GM18909 (cell line): ENCODE measurements at regions not wholly inside any gene's neighbourhood (a gene's known extent, or its start where the extent isn't known, plus 50 kb on each side); places are given as distances from the start of the nearest gene placed in this dataset.
"Not testable (repeated sequence)": the region's sequence is repeated elsewhere in the genome, so short reads cannot be mapped to it uniquely, and the experiment has no call there.

Experiments
- ATAC-seq: cut with Tn5 transposase; IDR thresholded peaks from one replicate; pipeline ENCODE4 v1.9.1; 2021; ENCODE audit warnings: mild to moderate bottlenecking; ENCODE audit not compliant: unreplicated experiment, poor library complexity

DNA sequence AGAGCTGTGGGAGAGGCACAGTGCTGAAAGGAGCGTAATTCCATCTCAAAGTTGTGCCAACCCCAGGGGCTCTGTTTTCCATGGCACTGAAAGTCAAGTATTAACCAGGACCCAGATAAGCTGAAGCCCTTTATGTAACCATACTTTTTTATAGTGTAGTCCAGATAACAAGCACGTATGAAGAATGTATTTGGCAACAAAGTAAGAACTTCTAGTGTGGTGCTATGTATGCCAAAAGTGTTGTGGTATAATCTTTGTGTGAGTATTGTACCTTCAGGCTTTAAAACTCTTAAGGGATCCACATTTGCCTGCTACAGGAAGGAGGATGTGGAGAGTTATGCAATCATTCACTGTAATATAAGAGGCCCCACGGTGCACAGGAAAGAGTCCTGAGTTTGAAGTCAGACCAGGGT lies 129.4 kb downstream of the IBTK start:
- ATAC-seq, result no peak

GRCh38 chr6:82114748-82115147 lies 132.8 kb downstream of the IBTK start:
- ATAC-seq, result no peak

GRCh38 chr6:82113231-82113630 lies 134.3 kb downstream of the IBTK start:
- ATAC-seq, result no peak

DNA sequence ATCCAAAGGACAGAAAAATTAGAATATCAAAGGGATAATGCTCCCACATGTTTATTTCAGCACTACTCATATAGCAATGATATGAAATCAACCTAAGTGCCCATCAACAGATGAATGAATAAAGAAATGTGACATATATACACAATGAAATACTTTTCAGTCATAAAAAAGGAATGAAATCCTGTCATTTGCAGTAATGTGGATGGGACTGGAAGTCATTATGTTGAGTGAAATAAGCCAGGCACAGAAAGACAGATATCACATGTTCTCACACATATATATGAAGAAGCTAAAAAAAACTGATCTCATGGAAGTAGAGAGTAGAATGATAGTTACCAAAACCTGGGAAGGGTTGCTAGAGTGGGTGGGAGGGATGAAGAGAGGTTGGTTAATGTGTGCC lies 135.7 kb downstream of the IBTK start:
- ATAC-seq, result no peak

DNA sequence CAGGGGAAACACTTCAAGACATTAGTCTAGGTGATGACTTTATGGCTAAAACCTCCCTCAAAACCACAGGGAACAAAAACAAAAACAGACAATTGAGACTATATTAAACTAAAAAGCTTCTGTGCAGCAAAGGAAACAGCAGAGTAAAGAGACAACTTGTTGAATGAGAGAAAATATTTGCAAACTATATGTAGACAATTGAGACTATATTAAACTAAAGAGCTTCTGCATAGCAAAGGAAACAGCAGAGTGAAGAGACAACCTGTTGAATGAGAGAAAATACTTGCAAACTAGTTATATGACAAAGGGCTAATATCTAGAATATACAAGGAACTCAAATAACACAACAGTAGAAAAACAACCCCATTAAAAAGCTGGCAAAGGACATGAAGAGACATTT lies 136.4 kb downstream of the IBTK start:
- no peak for ATAC-seq

- not testable (repeated sequence) for ATAC-seq
Measured at GRCh38 chr6:82103171-82103570, 144.4 kb downstream of the IBTK start.

- not testable (repeated sequence) for ATAC-seq
Measured at GRCh38 chr6:82101374-82102114, 146.0 kb downstream of the IBTK start.

- not testable (repeated sequence) for ATAC-seq
Measured at GRCh38 chr6:82100763-82101162, 146.8 kb downstream of the IBTK start.

GRCh38 chr6:82097676-82098075 lies 149.9 kb downstream of the IBTK start:
- no peak for ATAC-seq

- no peak for ATAC-seq
Measured at GRCh38 chr6:82095091-82095490, 152.5 kb downstream of the IBTK start.

DNA sequence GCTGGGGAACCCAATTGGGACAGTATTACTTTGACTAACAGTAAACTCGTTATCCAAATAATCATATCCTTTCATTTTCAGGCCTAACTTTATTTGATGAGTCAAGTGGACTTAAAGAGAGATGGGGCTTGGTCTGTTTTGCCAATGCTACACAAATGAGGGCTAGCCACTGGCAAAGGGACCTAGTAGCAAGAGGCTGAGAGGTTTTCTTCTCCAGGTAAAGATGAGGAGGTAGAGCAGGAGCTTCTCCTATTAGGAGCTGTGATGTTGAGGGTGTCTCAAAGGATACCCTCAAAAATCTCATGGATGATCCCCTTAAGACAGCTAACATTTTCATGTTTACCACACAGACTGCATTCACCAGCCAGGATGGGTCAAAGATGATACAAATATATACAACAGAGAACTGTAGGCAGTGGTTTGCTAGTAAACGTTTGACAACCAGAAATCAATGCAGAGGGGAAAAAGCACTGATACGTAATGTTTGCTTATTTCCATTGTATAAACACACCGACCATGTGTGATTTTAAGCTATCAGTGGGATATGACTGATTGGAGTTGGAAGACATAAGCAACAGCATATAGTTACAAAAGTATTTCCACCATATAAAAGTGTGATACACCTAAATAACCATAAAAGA lies 153.3 kb downstream of the IBTK start:
- ATAC-seq, result no peak

DNA sequence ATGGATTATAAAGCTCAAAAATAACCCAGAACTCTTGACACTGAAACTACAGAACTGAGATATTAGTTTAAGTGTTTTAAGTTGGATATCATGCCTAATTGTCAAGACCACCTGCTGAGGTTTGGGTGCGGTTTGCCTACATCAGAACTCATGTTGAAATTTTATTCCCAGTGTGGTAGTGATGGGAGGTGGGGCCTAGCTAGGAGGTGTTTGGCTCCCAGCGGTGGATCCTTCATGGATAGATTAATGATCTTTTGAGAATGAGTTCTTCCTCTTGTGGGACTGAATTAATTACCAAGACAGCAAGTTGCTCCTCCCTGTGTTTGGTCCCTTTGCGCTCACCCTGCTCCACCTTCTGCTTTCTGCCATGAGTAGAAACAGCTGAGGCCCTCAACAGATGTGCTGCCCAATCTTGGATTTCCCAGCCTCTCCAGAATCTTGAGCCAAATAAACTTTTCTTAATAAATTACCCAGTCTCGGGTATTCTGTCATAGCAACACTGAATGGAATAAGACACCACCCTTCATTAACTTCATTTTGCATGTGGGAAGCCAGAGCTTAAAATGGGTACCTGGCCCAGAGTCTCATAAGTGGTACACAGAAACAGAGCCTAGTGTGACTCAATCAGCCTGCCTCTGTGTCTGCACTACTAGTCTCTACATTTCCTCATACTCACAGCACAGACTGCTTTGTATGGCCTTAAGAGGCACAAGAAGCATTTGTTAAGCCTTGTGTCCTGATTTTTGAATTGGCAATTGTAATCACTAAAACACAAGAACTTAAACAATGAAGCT lies 158.4 kb downstream of the IBTK start:
- no peak for ATAC-seq

GRCh38 chr6:82086944-82087343 lies 160.6 kb downstream of the IBTK start:
- no peak for ATAC-seq

DNA sequence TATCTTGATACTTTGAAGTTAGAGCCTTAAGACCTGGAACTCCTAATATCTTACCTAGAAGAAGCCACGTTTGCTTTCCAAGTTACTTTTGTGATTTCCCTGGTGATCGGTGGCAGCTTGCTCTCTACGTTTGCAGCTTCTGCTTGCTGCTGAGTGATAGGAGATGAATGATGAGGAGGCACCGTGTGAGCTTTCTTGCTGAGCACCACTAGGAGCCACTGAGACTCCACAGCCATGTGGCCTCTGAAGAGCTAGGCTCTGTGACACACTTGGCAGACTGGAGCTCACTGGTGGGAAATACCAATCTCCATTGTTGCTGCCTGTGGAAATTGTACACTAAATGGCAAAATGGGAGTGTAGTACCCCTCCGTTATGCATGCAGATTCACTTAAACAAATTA lies 161.8 kb downstream of the IBTK start:
- no peak for ATAC-seq

- ATAC-seq, result no peak
Measured at GRCh38 chr6:82084324-82084920, 163.1 kb downstream of the IBTK start.

DNA sequence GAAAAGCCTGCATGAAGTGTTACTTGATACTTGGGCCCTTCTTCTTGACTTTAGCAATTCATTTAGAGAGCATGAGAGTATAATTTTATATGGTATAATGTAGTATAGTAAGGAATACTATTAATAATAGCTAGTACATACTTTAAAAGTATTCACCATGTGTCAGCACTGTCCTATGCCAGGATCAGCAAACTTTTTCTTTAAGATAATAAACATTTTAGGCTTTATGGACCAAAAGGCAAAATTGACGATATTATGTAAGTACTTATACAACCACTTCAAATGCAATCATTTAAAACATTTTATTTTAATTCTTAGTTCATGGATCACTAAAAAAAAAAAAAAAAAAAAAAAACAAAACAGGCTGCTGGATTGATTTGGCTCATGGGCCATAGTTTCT lies 163.9 kb downstream of the IBTK start:
- ATAC-seq, result no peak

DNA sequence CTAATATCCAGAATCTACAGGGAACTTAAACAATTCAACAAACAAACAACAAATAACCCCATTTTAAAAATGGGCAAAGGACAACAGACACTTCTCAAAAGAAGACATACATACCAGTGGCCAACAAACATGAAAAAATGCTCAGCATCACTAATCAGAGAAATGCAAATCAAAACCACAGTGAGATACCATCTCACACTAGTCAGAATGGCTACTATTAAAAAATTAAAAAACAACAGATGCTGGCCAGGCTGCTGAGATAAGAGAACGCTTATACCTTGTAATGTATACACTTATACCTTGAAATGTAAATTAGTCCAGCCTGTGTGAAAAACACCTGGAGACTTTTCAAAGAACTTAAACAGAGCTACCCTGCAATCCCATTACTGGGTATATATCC lies 166.8 kb downstream of the IBTK start:
- peak; percentile 58 for ATAC-seq

GRCh38 chr6:82078286-82078908 lies 169.1 kb downstream of the IBTK start:
- ATAC-seq, result no peak

DNA sequence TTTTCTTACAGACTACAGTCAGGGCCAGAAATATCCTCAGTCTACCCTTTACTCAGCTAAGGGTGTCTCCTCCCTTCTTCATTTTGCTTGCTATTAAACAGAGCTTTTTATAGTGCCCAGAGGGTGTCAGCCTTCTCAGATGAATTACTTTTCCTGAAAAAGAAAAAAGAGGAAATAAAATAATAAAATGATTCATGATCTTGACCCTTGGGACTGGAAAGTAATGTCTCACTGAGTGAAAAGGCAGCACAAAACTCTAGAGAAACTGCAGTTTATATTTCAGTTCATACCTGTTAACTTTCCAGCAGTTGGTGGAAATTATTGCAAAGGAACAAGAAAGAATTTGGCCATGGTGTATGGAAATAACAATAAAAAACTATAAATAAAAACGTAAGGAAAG lies 170.6 kb downstream of the IBTK start:
- no peak for ATAC-seq

- ATAC-seq, result no peak
Measured at GRCh38 chr6:82074556-82074955, 173.0 kb downstream of the IBTK start.
